GM20000 (cell line): ENCODE measurements at regions not wholly inside any gene's neighbourhood (a gene's known extent, or its start where the extent isn't known, plus 50 kb on each side); places are given as distances from the start of the nearest gene placed in this dataset.

Experiments
- DNase-seq: peaks from one replicate; pipeline ENCODE4 v3.0.0; 2012; ENCODE audit warnings: low spot score
- CTCF ChIP-seq: IDR thresholded peaks from 2 replicates; pipeline ENCODE4 v1.5.1; 2012; ENCODE audit warnings: mild to moderate bottlenecking, control low read depth; ENCODE audit errors: extremely low read depth, missing control alignments

- no peak for TF ChIP-seq CTCF
- DNase-seq, result no peak
Measured at GRCh38 chr1:72634946-72635345, 352.6 kb upstream of the NEGR1 start.

- TF ChIP-seq CTCF, result no peak
- DNase-seq, result no peak
Measured at GRCh38 chr1:72631449-72631848, 349.1 kb upstream of the NEGR1 start.

GRCh38 chr1:72623299-72623708 is 341.0 kb upstream of the NEGR1 start:
- DNase-seq, result peak; percentile 10
- no peak for TF ChIP-seq CTCF

GRCh38 chr1:72620453-72620852 is 338.1 kb upstream of the NEGR1 start:
- DNase-seq, result no peak
- no peak for TF ChIP-seq CTCF

GRCh38 chr1:72606216-72606810 is 324.0 kb upstream of the NEGR1 start:
- no peak for DNase-seq
- TF ChIP-seq CTCF, result no peak

- TF ChIP-seq CTCF, result no peak
- no peak for DNase-seq
Measured at GRCh38 chr1:72601035-72601674, 318.8 kb upstream of the NEGR1 start.

GRCh38 chr1:72586023-72586685 is 303.8 kb upstream of the NEGR1 start:
- TF ChIP-seq CTCF, result no peak
- DNase-seq, result no peak
